Osteoblast (primary cell): ENCODE measurements at regions not wholly inside any gene's neighbourhood (a gene's known extent, or its start where the extent isn't known, plus 50 kb on each side); places are given as distances from the start of the nearest gene placed in this dataset.

ENCODE experiments used
- DNase-seq: peaks from one replicate; pipeline ENCODE4 v3.0.0; 2011; ENCODE audit warnings: low spot score, mixed read lengths; ENCODE audit not compliant: insufficient read length; ENCODE audit errors: missing footprints
- H2AFZ ChIP-seq: 2 replicates; pipeline ENCODE4 v1.6.0; 2011; ENCODE audit warnings: mild to moderate bottlenecking, low read length
- H3K27ac ChIP-seq: 2 replicates; pipeline ENCODE4 v1.5.1; 2011; ENCODE audit warnings: mild to moderate bottlenecking, low read depth, low read length, moderate library complexity
- H3K27me3 ChIP-seq: 2 replicates; pipeline ENCODE4 v1.6.0; 2012; ENCODE audit warnings: mild to moderate bottlenecking, control low read depth, inconsistent platforms, low read length, moderate library complexity; ENCODE audit not compliant: insufficient read depth
- H3K36me3 ChIP-seq: 2 replicates; pipeline ENCODE4 v1.5.1; 2011; ENCODE audit warnings: mild to moderate bottlenecking, low read length, control low read depth, moderate library complexity; ENCODE audit not compliant: insufficient read depth
- H3K4me1 ChIP-seq: 2 replicates; pipeline ENCODE4 v1.5.1; 2011; ENCODE audit warnings: mild to moderate bottlenecking, low read length, control low read depth, moderate library complexity; ENCODE audit not compliant: insufficient read depth
- H3K4me2 ChIP-seq: 2 replicates; pipeline ENCODE4 v1.6.0; 2011; ENCODE audit warnings: mild to moderate bottlenecking, low read length; ENCODE audit not compliant: insufficient read depth
- H3K4me3 ChIP-seq: fragments of 200-600 bp; sonication (generic); 3 replicates; pipeline ENCODE4 v1.5.1; 2012; ENCODE audit warnings: mild to moderate bottlenecking, low read length, inconsistent platforms; ENCODE audit not compliant: insufficient read depth
- H3K79me2 ChIP-seq: 2 replicates; pipeline ENCODE4 v1.6.0; 2012; ENCODE audit warnings: mild to moderate bottlenecking, low read length, control low read depth, inconsistent platforms; ENCODE audit not compliant: insufficient read depth
- H3K9me3 ChIP-seq: 2 replicates; pipeline ENCODE4 v1.5.1; 2011; ENCODE audit warnings: low read depth, low read length, control low read depth
- H4K20me1 ChIP-seq: 2 replicates; pipeline ENCODE4 v1.6.0; 2012; ENCODE audit warnings: mild to moderate bottlenecking, low read length, control low read depth; ENCODE audit not compliant: insufficient read depth
- TF ChIP-seq, protein P1 (sequence below): IDR thresholded peaks from 2 replicates; pipeline ENCODE4 v1.5.1; 2011; ENCODE audit warnings: mild to moderate bottlenecking, low read depth, low read length, moderate library complexity; ENCODE audit errors: extremely low read depth

DNA sequence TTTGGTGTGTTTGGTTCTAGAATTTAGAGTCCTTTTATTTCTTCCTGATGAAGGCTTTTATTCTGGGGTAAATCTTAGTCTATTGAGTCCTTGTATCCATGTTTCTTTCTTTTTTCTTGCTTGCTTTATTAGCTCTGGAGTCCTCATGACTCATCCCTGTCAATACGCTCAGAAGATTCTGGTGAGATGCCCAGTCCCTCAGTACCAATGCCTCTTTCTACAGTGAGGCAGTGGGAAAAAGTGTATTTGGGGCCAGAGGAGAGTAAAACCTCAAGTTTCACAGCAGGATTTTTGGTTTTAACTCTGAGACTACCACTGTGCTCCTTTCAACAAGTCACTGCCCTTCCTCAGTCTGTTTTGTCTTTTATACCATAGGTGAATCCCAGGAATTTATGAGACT is 368.0 kb downstream of the GBA3 start:
- Histone ChIP-seq H3K4me2 (no peak overlapping the region), H3K4me1 (peaks cover 6% of the 10 kb centered on the region), H3K9me3 (no peaks in the 10 kb centered on the region), H3K27ac (no peak overlapping the region), H3K4me3 (no peak overlapping the region), H4K20me1 (no peaks in the 10 kb centered on the region), H2AFZ (no peak overlapping the region), H3K27me3 (no peaks in the 10 kb centered on the region), H3K36me3 (no peaks in the 10 kb centered on the region), H3K79me2 (no peaks in the 10 kb centered on the region)
- DNase-seq: no peak
- TF ChIP-seq, protein P1, sequence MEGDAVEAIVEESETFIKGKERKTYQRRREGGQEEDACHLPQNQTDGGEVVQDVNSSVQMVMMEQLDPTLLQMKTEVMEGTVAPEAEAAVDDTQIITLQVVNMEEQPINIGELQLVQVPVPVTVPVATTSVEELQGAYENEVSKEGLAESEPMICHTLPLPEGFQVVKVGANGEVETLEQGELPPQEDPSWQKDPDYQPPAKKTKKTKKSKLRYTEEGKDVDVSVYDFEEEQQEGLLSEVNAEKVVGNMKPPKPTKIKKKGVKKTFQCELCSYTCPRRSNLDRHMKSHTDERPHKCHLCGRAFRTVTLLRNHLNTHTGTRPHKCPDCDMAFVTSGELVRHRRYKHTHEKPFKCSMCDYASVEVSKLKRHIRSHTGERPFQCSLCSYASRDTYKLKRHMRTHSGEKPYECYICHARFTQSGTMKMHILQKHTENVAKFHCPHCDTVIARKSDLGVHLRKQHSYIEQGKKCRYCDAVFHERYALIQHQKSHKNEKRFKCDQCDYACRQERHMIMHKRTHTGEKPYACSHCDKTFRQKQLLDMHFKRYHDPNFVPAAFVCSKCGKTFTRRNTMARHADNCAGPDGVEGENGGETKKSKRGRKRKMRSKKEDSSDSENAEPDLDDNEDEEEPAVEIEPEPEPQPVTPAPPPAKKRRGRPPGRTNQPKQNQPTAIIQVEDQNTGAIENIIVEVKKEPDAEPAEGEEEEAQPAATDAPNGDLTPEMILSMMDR: no peak

DNA sequence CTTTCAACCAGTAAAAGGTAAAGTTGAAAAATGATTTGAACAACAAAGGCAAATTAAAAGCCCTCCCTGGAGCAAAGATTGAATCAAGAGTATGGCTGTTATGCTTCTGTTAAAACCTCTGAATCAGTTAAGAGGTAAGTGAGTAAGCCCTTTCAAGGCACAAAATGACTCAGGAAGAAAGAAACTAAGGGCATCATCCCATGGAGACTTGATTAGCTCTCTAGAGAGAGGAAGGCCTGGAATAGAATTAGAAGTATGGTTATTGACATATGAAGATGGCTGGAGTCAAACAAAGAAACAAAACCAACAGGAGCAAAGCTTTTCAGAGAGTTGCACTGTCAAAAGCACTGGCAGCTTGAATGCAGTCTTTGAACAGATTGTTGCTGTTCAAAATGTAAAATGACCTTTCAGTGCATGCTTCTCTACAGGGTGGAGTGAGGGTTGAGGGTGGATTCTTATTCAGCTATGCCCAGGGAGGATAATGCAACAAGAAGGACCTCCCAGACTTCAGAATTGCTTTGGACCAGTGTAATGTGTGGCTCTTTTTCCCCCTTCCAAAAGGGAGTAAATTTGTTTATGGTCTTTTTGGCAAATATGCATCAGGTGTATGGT is 365.5 kb downstream of the GBA3 start:
- H3K4me1 ChIP-seq: peaks cover 6% of the 10 kb centered on the region
- no peak for DNase-seq

DNA sequence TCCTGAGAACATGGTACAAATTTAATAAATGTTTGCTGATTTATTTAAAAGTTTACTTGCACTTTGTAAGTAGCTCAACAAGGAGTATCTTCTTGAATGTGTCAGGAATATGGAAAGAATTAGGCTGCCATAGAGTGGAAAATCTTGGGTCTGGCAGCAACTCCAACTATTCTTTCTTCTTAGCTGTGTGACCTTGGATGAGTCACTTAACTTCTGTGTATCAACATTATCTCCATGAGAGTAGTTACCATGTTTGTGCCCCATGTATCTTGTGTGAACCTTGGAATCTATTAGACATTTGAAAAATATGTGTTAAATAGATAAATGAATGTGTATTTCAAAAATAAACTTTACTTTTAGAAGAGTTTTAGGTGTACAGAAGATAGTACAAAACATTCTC is 348.8 kb downstream of the GBA3 start:
- TF ChIP-seq, protein P1: no peak
- DNase-seq: no peak

More for the DNA sequence above, 365.5 kb downstream of the GBA3 start:
- Histone ChIP-seq H3K4me3 (no peak overlapping the region), H3K9me3 (no peaks in the 10 kb centered on the region), H3K27ac (no peak overlapping the region), H4K20me1 (no peaks in the 10 kb centered on the region), H2AFZ (peak overlapping the region; percentile 24), H3K79me2 (no peaks in the 10 kb centered on the region), H3K4me2 (no peak overlapping the region), H3K27me3 (no peaks in the 10 kb centered on the region), H3K36me3 (no peaks in the 10 kb centered on the region)
- TF ChIP-seq, protein P1: no peak

DNA sequence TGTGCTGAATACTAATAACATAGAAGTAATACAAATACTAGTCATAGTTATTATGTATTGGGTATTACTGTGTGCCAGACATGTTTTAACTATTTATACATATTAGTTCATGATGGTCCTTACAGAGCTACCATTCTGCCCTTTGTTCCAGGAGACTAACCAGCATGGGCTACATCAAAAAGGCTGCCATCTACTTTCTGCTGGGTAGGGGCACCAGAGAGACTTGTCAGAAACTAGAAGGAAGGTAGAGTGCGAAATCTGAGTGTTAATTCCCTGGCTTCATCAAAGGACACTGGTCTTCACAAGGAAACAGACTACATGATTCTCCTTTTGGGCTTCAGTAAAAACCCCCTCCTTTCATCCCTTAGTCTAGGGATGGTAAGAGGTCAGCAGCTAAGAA is 347.8 kb downstream of the GBA3 start:
- Histone ChIP-seq H4K20me1 (no peaks in the 10 kb centered on the region), H2AFZ (no peak overlapping the region), H3K27ac (no peak overlapping the region), H3K4me2 (no peak overlapping the region), H3K27me3 (no peaks in the 10 kb centered on the region), H3K4me3 (no peak overlapping the region), H3K9me3 (no peaks in the 10 kb centered on the region), H3K79me2 (no peaks in the 10 kb centered on the region), H3K4me1 (peaks cover 4% of the 10 kb centered on the region), H3K36me3 (no peaks in the 10 kb centered on the region)
- TF ChIP-seq, protein P1: no peak
- DNase-seq: no peak

More for the DNA sequence above, 348.8 kb downstream of the GBA3 start:
- no peaks in the 10 kb centered on the region for H4K20me1 ChIP-seq
- H3K79me2 ChIP-seq: no peaks in the 10 kb centered on the region
- no peak overlapping the region for H3K4me3 ChIP-seq
- no peaks in the 10 kb centered on the region for H3K9me3 ChIP-seq
- H3K27ac ChIP-seq: no peak overlapping the region
- H3K4me2 ChIP-seq: no peak overlapping the region
- no peaks in the 10 kb centered on the region for H3K36me3 ChIP-seq
- no peak overlapping the region for H2AFZ ChIP-seq
- peaks cover 4% of the 10 kb centered on the region for H3K4me1 ChIP-seq
- H3K27me3 ChIP-seq: no peaks in the 10 kb centered on the region
